Type B pancreatic cell (in vitro differentiated cells): ENCODE measurements at regions not wholly inside any gene's neighbourhood (a gene's known extent, or its start where the extent isn't known, plus 50 kb on each side); places are given as distances from the start of the nearest gene placed in this dataset.

ENCODE experiments used
- DNase-seq: peaks from one replicate; pipeline ENCODE4 v3.0.0; 2021; ENCODE audit warnings: mixed read lengths; ENCODE audit not compliant: unreplicated experiment; ENCODE audit errors: extremely low spot score
- H3K27ac Mint-ChIP-seq: 2 replicates; pipeline ENCODE4 v1.8.0; 2021; ENCODE audit warnings: mild to moderate bottlenecking, mixed read lengths
- H3K27me3 Mint-ChIP-seq: 2 replicates; pipeline ENCODE4 v1.8.0; 2021; ENCODE audit warnings: mixed read lengths
- H3K36me3 Mint-ChIP-seq: 2 replicates; pipeline ENCODE4 v1.8.0; 2021; ENCODE audit warnings: mixed read lengths
- H3K4me1 Mint-ChIP-seq: one replicate; pipeline ENCODE4 v1.8.0; 2021; ENCODE audit warnings: mixed read lengths; ENCODE audit not compliant: unreplicated experiment
- H3K4me3 Mint-ChIP-seq: 2 replicates; pipeline ENCODE4 v1.8.0; 2021; ENCODE audit warnings: mild to moderate bottlenecking, mixed read lengths
- H3K9me3 Mint-ChIP-seq: 2 replicates; pipeline ENCODE4 v1.8.0; 2021; ENCODE audit warnings: mixed read lengths
- CTCF ChIP-seq: fragments of 200-600 bp; sonication (generic); conservative IDR thresholded peaks from 2 replicates; pipeline ENCODE4 v1.5.0; 2021; ENCODE audit warnings: antibody characterized with exemption, mild to moderate bottlenecking

GRCh38 chr2:19505199-19506136 lies 147.0 kb upstream of the OSR1 start:
- Mint-ChIP-seq H3K27me3 (peaks cover 12% of the 10 kb centered on the region), H3K4me3 (peak overlapping the region; percentile 3), H3K27ac (no peak overlapping the region), H3K4me1 (peaks cover 17% of the 10 kb centered on the region), H3K9me3 (no peaks in the 10 kb centered on the region), H3K36me3 (no peaks in the 10 kb centered on the region)
- no peak for DNase-seq
- no peak for TF ChIP-seq CTCF

GRCh38 chr2:19504400-19505198 lies 146.2 kb upstream of the OSR1 start:
- DNase-seq: no peak
- peak overlapping the region; percentile 41 for H3K4me3 Mint-ChIP-seq
- peaks cover 12% of the 10 kb centered on the region for H3K27me3 Mint-ChIP-seq
- H3K36me3 Mint-ChIP-seq: no peaks in the 10 kb centered on the region
- H3K9me3 Mint-ChIP-seq: no peaks in the 10 kb centered on the region
- TF ChIP-seq CTCF: no peak
- H3K4me1 Mint-ChIP-seq: peaks cover 17% of the 10 kb centered on the region
- no peak overlapping the region for H3K27ac Mint-ChIP-seq

GRCh38 chr2:19503915-19504314 lies 145.5 kb upstream of the OSR1 start:
- Mint-ChIP-seq H3K27me3 (peaks cover 12% of the 10 kb centered on the region), H3K36me3 (no peaks in the 10 kb centered on the region), H3K4me3 (no peak overlapping the region), H3K9me3 (no peaks in the 10 kb centered on the region), H3K27ac (no peak overlapping the region), H3K4me1 (peaks cover 17% of the 10 kb centered on the region)
- no peak for TF ChIP-seq CTCF
- no peak for DNase-seq

GRCh38 chr2:19503406-19503805 lies 145.0 kb upstream of the OSR1 start:
- H3K27me3 Mint-ChIP-seq: peaks cover 14% of the 10 kb centered on the region
- H3K9me3 Mint-ChIP-seq: no peaks in the 10 kb centered on the region
- no peak overlapping the region for H3K27ac Mint-ChIP-seq
- no peak for TF ChIP-seq CTCF
- peaks cover 17% of the 10 kb centered on the region for H3K4me1 Mint-ChIP-seq
- no peaks in the 10 kb centered on the region for H3K36me3 Mint-ChIP-seq
- DNase-seq: no peak
- no peak overlapping the region for H3K4me3 Mint-ChIP-seq

- no peaks in the 10 kb centered on the region for H3K36me3 Mint-ChIP-seq
- peaks cover 14% of the 10 kb centered on the region for H3K4me1 Mint-ChIP-seq
- no peak for TF ChIP-seq CTCF
- no peak overlapping the region for H3K4me3 Mint-ChIP-seq
- no peak overlapping the region for H3K27ac Mint-ChIP-seq
- no peaks in the 10 kb centered on the region for H3K9me3 Mint-ChIP-seq
- H3K27me3 Mint-ChIP-seq: peaks cover 20% of the 10 kb centered on the region
- DNase-seq: no peak
Measured at GRCh38 chr2:19500126-19500525, 141.7 kb upstream of the OSR1 start.
